NB4 (cell line): ENCODE measurements at regions not wholly inside any gene's neighbourhood (a gene's known extent, or its start where the extent isn't known, plus 50 kb on each side); places are given as distances from the start of the nearest gene placed in this dataset.

Experiments
- CTCF ChIP-seq: IDR thresholded peaks from one replicate; pipeline ENCODE4 v1.5.1; 2012; ENCODE audit warnings: low read depth, low read length
- POLR2A ChIP-seq: IDR thresholded peaks from 2 replicates; pipeline ENCODE4 v1.6.1; 2011; ENCODE audit warnings: mild to moderate bottlenecking; ENCODE audit not compliant: insufficient read length; ENCODE audit errors: extremely low read depth

GRCh38 chr15:97052513-97052912 is 722.0 kb downstream of the NR2F2 start:
- TF ChIP-seq CTCF (no peak), POLR2A (no peak)
